Neural cell (in vitro differentiated cells): ENCODE measurements at regions not wholly inside any gene's neighbourhood (a gene's known extent, or its start where the extent isn't known, plus 50 kb on each side); places are given as distances from the start of the nearest gene placed in this dataset.

ENCODE experiments used
- H2AFZ ChIP-seq: fragments of 200-600, 300-800 bp; sonication (generic), shearing (Covaris generic); 2 replicates; pipeline ENCODE4 v1.6.0; 2014; ENCODE audit warnings: low read depth, mild to moderate bottlenecking, antibody characterized with exemption, low read length, moderate library complexity
- H3F3A ChIP-seq: fragments of 200-600 bp; shearing (Covaris generic); 2 replicates; pipeline ENCODE4 v1.6.1; 2016; ENCODE audit warnings: mild to moderate bottlenecking, moderate library complexity, mixed read lengths, antibody characterized with exemption, low read length; ENCODE audit not compliant: insufficient read depth, poor library complexity, severe bottlenecking
- H3K27ac ChIP-seq: fragments of 200-600, 300-800 bp; sonication (generic), shearing (Covaris generic); 2 replicates; pipeline ENCODE4 v1.5.1; 2014; ENCODE audit warnings: mild to moderate bottlenecking, low read length, moderate library complexity
- H3K27me3 ChIP-seq: fragments of 300-800, 200-600 bp; sonication (generic), shearing (Covaris generic); 2 replicates; pipeline ENCODE4 v1.6.0; 2014; ENCODE audit warnings: mild to moderate bottlenecking, low read depth, low read length, moderate library complexity; ENCODE audit not compliant: insufficient read depth
- H3K36me3 ChIP-seq: fragments of 300-800, 200-600 bp; sonication (generic), shearing (Covaris generic); 2 replicates; pipeline ENCODE4 v1.5.1; 2014; ENCODE audit warnings: mild to moderate bottlenecking, antibody characterized with exemption, low read length, moderate library complexity; ENCODE audit not compliant: insufficient read depth
- H3K4me2 ChIP-seq: fragments of 300-800, 200-600 bp; sonication (generic), shearing (Covaris generic); 2 replicates; pipeline ENCODE4 v1.6.0; 2014; ENCODE audit warnings: mild to moderate bottlenecking, low read length
- H3K4me3 ChIP-seq: fragments of 300-800, 200-600 bp; sonication (generic), shearing (Covaris generic); 2 replicates; pipeline ENCODE4 v1.5.1; 2014; ENCODE audit warnings: mild to moderate bottlenecking, low read length, moderate library complexity
- H3K79me2 ChIP-seq: fragments of 200-600 bp; shearing (Covaris generic); replicated peaks from 2 replicates; pipeline ENCODE4 v1.6.0; 2014; ENCODE audit warnings: mild to moderate bottlenecking, low read length, moderate library complexity; ENCODE audit not compliant: insufficient read depth
- H3K9ac ChIP-seq: fragments of 300-800, 200-600 bp; sonication (generic), shearing (Covaris generic); 2 replicates; pipeline ENCODE4 v1.6.1; 2016; ENCODE audit warnings: mild to moderate bottlenecking, low read length, mixed read lengths
- H3K9me2 ChIP-seq: fragments of 200-600 bp; shearing (Covaris generic); 2 replicates; pipeline ENCODE4 v1.6.1; 2016; ENCODE audit warnings: mild to moderate bottlenecking, low read length, mixed read lengths; ENCODE audit not compliant: insufficient read depth
- H3K9me3 ChIP-seq: fragments of 200-600, 300-800 bp; sonication (generic), shearing (Covaris generic); 2 replicates; pipeline ENCODE4 v1.6.1; 2016; ENCODE audit warnings: mild to moderate bottlenecking, mixed run types, low read length, moderate library complexity, mixed read lengths
- H4K20me1 ChIP-seq: fragments of 200-600 bp; shearing (Covaris generic); 2 replicates; pipeline ENCODE4 v1.6.1; 2016; ENCODE audit warnings: mild to moderate bottlenecking, mixed run types; ENCODE audit not compliant: insufficient read depth
- EP300 ChIP-seq: fragments of 450-650 bp; conservative IDR thresholded peaks from 2 replicates; pipeline ENCODE4 v1.6.1; 2014; ENCODE audit warnings: antibody characterized with exemption, mild to moderate bottlenecking, moderate library complexity; ENCODE audit not compliant: poor library complexity, severe bottlenecking
- EZH2 ChIP-seq: fragments of 200-600, 300-800 bp; shearing (Covaris generic), sonication (generic); IDR thresholded peaks from 2 replicates; pipeline ENCODE4 v1.6.1; 2014; ENCODE audit warnings: antibody characterized with exemption, low read length, borderline replicate concordance, mild to moderate bottlenecking; ENCODE audit not compliant: insufficient read depth, poor library complexity, severe bottlenecking
- MXI1 ChIP-seq: fragments of 450-650 bp; conservative IDR thresholded peaks from 2 replicates; pipeline ENCODE4 v1.6.1; 2014; ENCODE audit warnings: antibody characterized with exemption, mild to moderate bottlenecking; ENCODE audit not compliant: poor library complexity, severe bottlenecking
- POLR2AphosphoS5 ChIP-seq: IDR thresholded peaks from 2 replicates; pipeline ENCODE4 v1.6.1; 2012
- RAD21 ChIP-seq: fragments of 450-650 bp; conservative IDR thresholded peaks from 2 replicates; pipeline ENCODE4 v1.6.1; 2014; ENCODE audit warnings: antibody characterized with exemption, mild to moderate bottlenecking, moderate library complexity
- REST ChIP-seq: IDR thresholded peaks from 2 replicates; pipeline ENCODE4 v1.6.1; 2012; ENCODE audit warnings: borderline replicate concordance
- SMC3 ChIP-seq: fragments of 450-650 bp; conservative IDR thresholded peaks from 2 replicates; pipeline ENCODE4 v1.6.1; 2014; ENCODE audit warnings: antibody characterized with exemption, mild to moderate bottlenecking, moderate library complexity; ENCODE audit not compliant: poor library complexity
- TAF1 ChIP-seq: IDR thresholded peaks from 2 replicates; pipeline ENCODE4 v1.6.1; 2012; ENCODE audit warnings: low read depth
- TF ChIP-seq, protein P1 (sequence below): fragments of 450-650 bp; IDR thresholded peaks from 2 replicates; pipeline ENCODE4 v1.5.1; 2014; ENCODE audit warnings: antibody characterized with exemption, mild to moderate bottlenecking, moderate library complexity; ENCODE audit not compliant: poor library complexity, severe bottlenecking

DNA sequence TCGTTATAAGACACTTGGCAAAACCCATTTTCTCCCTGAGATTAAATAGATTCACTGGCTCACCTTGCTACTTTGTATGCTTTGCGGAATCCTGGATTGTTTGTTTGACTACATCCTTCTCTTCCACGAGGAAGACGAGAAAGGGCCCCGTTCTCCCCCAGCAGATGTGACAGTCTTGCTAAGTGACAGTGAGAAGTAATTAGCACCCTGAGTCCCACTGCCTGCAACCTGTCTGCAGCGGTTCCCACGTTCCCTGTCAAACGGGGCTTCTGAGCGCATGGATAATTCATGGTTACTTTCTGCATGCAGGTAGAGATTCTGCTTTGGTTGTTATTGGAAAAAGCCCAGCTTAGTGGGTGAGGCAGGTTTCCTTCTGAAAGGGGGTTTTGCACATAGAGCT is 163.7 kb downstream of the CDH26 start:
- H3K79me2 ChIP-seq, result no peaks in the 10 kb centered on the region
- no peak overlapping the region for H3K4me2 ChIP-seq
- H3K36me3 ChIP-seq, result no peaks in the 10 kb centered on the region
- TF ChIP-seq EP300 (peak; percentile 80), TAF1 (no peak), EZH2 (no peak), SMC3 (no peak), RAD21 (no peak), POLR2AphosphoS5 (peak; percentile 84), REST (peak; percentile 76), MXI1 (no peak)
- TF ChIP-seq, protein P1, sequence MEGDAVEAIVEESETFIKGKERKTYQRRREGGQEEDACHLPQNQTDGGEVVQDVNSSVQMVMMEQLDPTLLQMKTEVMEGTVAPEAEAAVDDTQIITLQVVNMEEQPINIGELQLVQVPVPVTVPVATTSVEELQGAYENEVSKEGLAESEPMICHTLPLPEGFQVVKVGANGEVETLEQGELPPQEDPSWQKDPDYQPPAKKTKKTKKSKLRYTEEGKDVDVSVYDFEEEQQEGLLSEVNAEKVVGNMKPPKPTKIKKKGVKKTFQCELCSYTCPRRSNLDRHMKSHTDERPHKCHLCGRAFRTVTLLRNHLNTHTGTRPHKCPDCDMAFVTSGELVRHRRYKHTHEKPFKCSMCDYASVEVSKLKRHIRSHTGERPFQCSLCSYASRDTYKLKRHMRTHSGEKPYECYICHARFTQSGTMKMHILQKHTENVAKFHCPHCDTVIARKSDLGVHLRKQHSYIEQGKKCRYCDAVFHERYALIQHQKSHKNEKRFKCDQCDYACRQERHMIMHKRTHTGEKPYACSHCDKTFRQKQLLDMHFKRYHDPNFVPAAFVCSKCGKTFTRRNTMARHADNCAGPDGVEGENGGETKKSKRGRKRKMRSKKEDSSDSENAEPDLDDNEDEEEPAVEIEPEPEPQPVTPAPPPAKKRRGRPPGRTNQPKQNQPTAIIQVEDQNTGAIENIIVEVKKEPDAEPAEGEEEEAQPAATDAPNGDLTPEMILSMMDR, result no peak
- no peak overlapping the region for H2AFZ ChIP-seq
- no peaks in the 10 kb centered on the region for H4K20me1 ChIP-seq
- H3K4me3 ChIP-seq, result no peak overlapping the region
- H3K9me2 ChIP-seq, result no peaks in the 10 kb centered on the region
- H3F3A ChIP-seq, result no peaks in the 10 kb centered on the region
- H3K9me3 ChIP-seq, result no peaks in the 10 kb centered on the region
- no peaks in the 10 kb centered on the region for H3K27me3 ChIP-seq
- peak overlapping the region; percentile 39 for H3K27ac ChIP-seq
- H3K9ac ChIP-seq, result no peak overlapping the region

DNA sequence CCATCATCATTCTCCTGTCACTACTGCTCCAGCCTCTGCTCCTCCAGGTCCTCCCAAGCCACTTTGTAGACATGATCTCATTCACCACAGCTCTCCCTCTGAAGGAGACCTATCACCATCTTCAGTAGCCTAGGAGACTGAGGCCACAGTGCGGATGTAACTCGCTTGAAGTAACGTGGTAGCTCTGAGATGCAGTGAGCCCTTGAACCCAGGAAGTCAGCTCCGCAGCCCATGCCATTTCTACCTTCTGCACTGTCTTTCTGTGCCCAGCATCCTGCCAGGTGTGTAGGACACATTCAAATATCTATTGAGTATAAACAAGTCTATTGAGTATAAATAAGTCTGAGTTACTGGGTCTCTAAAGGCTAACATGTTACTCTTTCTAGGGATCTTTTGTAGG is 164.4 kb downstream of the CDH26 start:
- Histone ChIP-seq H4K20me1 (no peaks in the 10 kb centered on the region), H3K27me3 (no peaks in the 10 kb centered on the region), H3K4me3 (no peak overlapping the region), H3K27ac (peak overlapping the region; percentile 39), H3K9me2 (no peaks in the 10 kb centered on the region), H3K79me2 (no peaks in the 10 kb centered on the region), H3K4me2 (no peak overlapping the region), H3K9ac (no peak overlapping the region), H3K36me3 (no peaks in the 10 kb centered on the region), H3F3A (no peaks in the 10 kb centered on the region), H2AFZ (no peak overlapping the region), H3K9me3 (no peaks in the 10 kb centered on the region)
- TF ChIP-seq REST (no peak), EP300 (no peak), RAD21 (no peak), EZH2 (no peak), TAF1 (no peak), MXI1 (no peak), POLR2AphosphoS5 (no peak), SMC3 (no peak)
- TF ChIP-seq, protein P1, result no peak
